ENCODE measurements at regions not wholly inside any gene's neighbourhood (a gene's known extent, or its start where the extent isn't known, plus 50 kb on each side); places are given as distances from the start of the nearest gene placed in this dataset.

DNA sequence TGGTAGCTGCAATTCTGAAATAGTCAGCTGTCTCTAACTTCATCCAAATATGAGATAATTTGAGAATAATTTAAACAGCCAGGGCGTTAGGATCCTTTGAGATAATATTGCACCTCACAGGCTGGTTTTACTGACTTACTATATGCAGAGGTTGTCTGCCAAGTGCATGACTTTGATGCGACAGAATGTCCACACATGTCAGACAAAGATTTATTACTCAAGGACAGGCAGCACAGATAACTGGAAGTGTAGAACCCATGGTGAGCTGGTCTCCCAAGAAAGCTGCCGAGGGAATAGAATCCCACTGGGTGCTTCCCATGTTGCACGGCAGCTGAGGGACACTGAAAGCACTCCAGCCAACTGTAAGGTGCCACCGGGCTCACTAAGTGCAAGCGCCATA is 166.2 kb upstream of the GALNTL6 start:
- Histone ChIP-seq H3K36me3 (ENCODE audit: control insufficient read depth in 4 of 4, insufficient read depth in 4 of 4, low read length in 4 of 4) (no peaks in the 10 kb centered on the region), H3K4me1 (ENCODE audit: control insufficient read depth in 5 of 5, insufficient read depth in 5 of 5, low read length in 5 of 5) (no peaks in the 10 kb centered on the region), H3K9ac (ENCODE audit: insufficient read depth in 1 of 2, low read length in 2 of 2) (no peak overlapping the region), H3K27me3 (ENCODE audit: control insufficient read depth in 3 of 3, insufficient read depth in 3 of 3, low read length in 2 of 3) (no peaks in the 10 kb centered on the region), H3K4me3 (no peak overlapping the region), H3K27ac (ENCODE audit: low read depth in 1 of 2, low read length in 1 of 2) (no peak overlapping the region), H3K9me3 (ENCODE audit: control insufficient read depth in 4 of 4, insufficient read depth in 3 of 4, low read length in 3 of 4) (peaks cover 0 to 10% (median 1%) of the 10 kb centered on the region in 4 donors)
- TF ChIP-seq, protein P1, sequence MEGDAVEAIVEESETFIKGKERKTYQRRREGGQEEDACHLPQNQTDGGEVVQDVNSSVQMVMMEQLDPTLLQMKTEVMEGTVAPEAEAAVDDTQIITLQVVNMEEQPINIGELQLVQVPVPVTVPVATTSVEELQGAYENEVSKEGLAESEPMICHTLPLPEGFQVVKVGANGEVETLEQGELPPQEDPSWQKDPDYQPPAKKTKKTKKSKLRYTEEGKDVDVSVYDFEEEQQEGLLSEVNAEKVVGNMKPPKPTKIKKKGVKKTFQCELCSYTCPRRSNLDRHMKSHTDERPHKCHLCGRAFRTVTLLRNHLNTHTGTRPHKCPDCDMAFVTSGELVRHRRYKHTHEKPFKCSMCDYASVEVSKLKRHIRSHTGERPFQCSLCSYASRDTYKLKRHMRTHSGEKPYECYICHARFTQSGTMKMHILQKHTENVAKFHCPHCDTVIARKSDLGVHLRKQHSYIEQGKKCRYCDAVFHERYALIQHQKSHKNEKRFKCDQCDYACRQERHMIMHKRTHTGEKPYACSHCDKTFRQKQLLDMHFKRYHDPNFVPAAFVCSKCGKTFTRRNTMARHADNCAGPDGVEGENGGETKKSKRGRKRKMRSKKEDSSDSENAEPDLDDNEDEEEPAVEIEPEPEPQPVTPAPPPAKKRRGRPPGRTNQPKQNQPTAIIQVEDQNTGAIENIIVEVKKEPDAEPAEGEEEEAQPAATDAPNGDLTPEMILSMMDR (IDR thresholded peaks at IDR 0.05; ENCODE audit: control extremely low read depth, extremely low read depth), result no peak
- DNase-seq (no peak), ATAC-seq (ENCODE audit: insufficient read depth, low FRiP score) (no peak)
- 79 to 85% methylated on average over 6 of the region's 6 CpGs for WGBS, 2 donors

DNA sequence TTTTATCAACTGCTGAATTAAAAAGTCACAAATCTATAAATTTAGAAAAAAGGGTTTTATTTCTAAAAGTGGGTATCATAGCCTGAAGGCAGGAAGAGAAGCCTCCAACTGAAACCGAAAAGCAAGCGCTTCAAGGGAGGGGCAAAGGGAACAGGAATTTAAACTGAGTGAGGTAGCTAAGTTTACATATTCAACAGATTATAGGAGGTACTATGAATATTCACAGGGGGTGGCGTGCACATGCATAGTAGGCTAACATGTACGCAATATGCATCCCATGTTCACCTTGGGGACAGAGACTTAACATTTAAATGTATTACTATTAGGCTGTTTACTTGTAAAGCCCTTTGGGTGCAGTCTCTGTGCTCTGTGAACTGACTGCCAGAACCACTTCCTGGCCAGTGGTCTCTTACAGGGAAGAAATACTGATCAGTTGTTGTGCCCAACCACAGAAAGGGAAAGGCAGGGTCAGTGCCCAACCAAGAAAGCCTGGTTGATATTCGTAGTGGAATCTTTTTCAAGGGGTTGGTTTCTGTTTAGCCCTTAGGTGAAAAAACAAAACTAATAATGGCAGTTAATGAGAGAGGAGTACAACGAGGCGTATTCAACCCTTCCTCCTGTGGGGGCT is 168.7 kb upstream of the GALNTL6 start:
- Histone ChIP-seq H3K27ac (ENCODE audit: low read depth in 1 of 2, low read length in 1 of 2) (no peak overlapping the region), H3K9me3 (ENCODE audit: control insufficient read depth in 4 of 4, insufficient read depth in 3 of 4, low read length in 3 of 4) (no peaks in the 10 kb centered on the region), H3K36me3 (ENCODE audit: control insufficient read depth in 4 of 4, insufficient read depth in 4 of 4, low read length in 4 of 4) (no peaks in the 10 kb centered on the region), H3K4me1 (ENCODE audit: control insufficient read depth in 5 of 5, insufficient read depth in 5 of 5, low read length in 5 of 5) (no peaks in the 10 kb centered on the region), H3K9ac (ENCODE audit: insufficient read depth in 1 of 2, low read length in 2 of 2) (no peak overlapping the region), H3K27me3 (ENCODE audit: control insufficient read depth in 3 of 3, insufficient read depth in 3 of 3, low read length in 2 of 3) (no peaks in the 10 kb centered on the region), H3K4me3 (no peak overlapping the region)
- no peak for ATAC-seq (ENCODE audit: insufficient read depth, low FRiP score)
- TF ChIP-seq, protein P1 (IDR thresholded peaks at IDR 0.05; ENCODE audit: control extremely low read depth, extremely low read depth), result no peak
- 61 to 62% methylated on average over 7 of the region's 7 CpGs for WGBS, 2 donors
- DNase-seq, result no peak

DNA sequence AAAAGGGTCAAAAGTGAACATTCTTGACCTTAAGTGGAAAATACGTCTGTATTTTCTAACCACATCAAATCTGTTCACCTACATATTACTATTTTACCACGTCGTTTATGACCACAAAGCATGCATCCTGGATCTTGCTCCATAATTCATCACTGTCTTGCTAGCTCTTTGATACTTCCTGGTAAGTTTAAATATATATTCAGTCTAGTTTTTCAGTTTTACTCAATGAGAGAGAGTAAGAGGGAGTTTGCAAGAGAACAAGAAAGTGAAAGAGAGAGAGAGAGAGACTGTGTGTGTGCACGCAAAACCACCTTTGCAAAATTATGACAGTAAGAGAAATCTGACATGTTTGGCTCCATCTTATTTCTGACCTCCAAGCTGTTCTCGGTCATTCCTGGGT is 173.7 kb upstream of the GALNTL6 start:
- ATAC-seq (ENCODE audit: insufficient read depth, low FRiP score) (no peak), DNase-seq (no peak)
- Histone ChIP-seq H3K27me3 (ENCODE audit: control insufficient read depth in 3 of 3, insufficient read depth in 3 of 3, low read length in 2 of 3) (no peaks in the 10 kb centered on the region), H3K9ac (ENCODE audit: insufficient read depth in 1 of 2, low read length in 2 of 2) (no peak overlapping the region), H3K4me3 (no peak overlapping the region), H3K36me3 (ENCODE audit: control insufficient read depth in 4 of 4, insufficient read depth in 4 of 4, low read length in 4 of 4) (no peaks in the 10 kb centered on the region), H3K4me1 (ENCODE audit: control insufficient read depth in 5 of 5, insufficient read depth in 5 of 5, low read length in 5 of 5) (no peaks in the 10 kb centered on the region), H3K9me3 (ENCODE audit: control insufficient read depth in 4 of 4, insufficient read depth in 3 of 4, low read length in 3 of 4) (no peaks in the 10 kb centered on the region), H3K27ac (ENCODE audit: low read depth in 1 of 2, low read length in 1 of 2) (no peak overlapping the region)
- WGBS, 2 donors, result 40 to 50% methylated on average over 5 of the region's 5 CpGs
- TF ChIP-seq, protein P1 (IDR thresholded peaks at IDR 0.05; ENCODE audit: control extremely low read depth, extremely low read depth), result no peak

DNA sequence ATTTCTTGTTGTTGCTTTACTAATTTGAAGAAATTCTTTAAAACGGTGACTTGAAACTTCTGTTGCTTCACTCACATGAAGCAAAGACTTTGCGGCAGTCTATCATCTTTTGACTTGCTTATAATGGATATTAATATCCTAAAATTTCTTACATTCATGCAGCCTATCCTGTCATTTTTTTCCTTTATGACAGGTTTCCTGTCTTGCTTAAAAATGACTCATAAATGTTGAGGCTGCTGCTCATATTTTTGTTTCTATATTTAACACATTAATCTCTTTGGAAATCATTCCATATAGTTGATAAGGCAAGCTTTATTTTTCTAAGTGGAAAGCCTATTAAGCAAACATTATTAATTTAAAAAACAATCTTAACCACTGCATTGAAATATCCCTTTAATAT is 176.6 kb upstream of the GALNTL6 start:
- no peak for ATAC-seq (ENCODE audit: insufficient read depth, low FRiP score)
- no peaks in the 10 kb centered on the region for H3K36me3 ChIP-seq (ENCODE audit: control insufficient read depth in 4 of 4, insufficient read depth in 4 of 4, low read length in 4 of 4)
- H3K4me1 ChIP-seq (ENCODE audit: control insufficient read depth in 5 of 5, insufficient read depth in 5 of 5, low read length in 5 of 5), result no peaks in the 10 kb centered on the region
- H3K4me3 ChIP-seq, result no peak overlapping the region
- no peak for DNase-seq
- H3K27ac ChIP-seq (ENCODE audit: low read depth in 1 of 2, low read length in 1 of 2), result no peak overlapping the region
- H3K9me3 ChIP-seq (ENCODE audit: control insufficient read depth in 4 of 4, insufficient read depth in 3 of 4, low read length in 3 of 4), result no peaks in the 10 kb centered on the region
- H3K9ac ChIP-seq (ENCODE audit: insufficient read depth in 1 of 2, low read length in 2 of 2), result no peak overlapping the region
- H3K27me3 ChIP-seq (ENCODE audit: control insufficient read depth in 3 of 3, insufficient read depth in 3 of 3, low read length in 2 of 3), result no peaks in the 10 kb centered on the region
- 84 to 86% methylated on average over 2 of the region's 2 CpGs for WGBS, 2 donors
- TF ChIP-seq, protein P1 (IDR thresholded peaks at IDR 0.05; ENCODE audit: control extremely low read depth, extremely low read depth), result no peak
